SK-N-MC (cell line): ENCODE measurements at regions not wholly inside any gene's neighbourhood (a gene's known extent, or its start where the extent isn't known, plus 50 kb on each side); places are given as distances from the start of the nearest gene placed in this dataset.
A peak's percentile ranks its signal among the peaks of the same experiment; 100 is the strongest.

Source experiments
- DNase-seq: peaks from one replicate; pipeline ENCODE4 v3.0.0-alpha.2; 2011; ENCODE audit warnings: low read depth, low spot score
- H3K27ac ChIP-seq: fragments of 200-600 bp; sonication (generic); 2 replicates; pipeline ENCODE4 v1.5.1; 2016; ENCODE audit warnings: mixed run types
- H3K36me3 ChIP-seq: fragments of 200-600 bp; sonication (generic); 2 replicates; pipeline ENCODE4 v1.6.1; 2017; ENCODE audit warnings: antibody characterized with exemption, low read length, mixed read lengths; ENCODE audit not compliant: insufficient read depth
- H3K4me3 ChIP-seq: fragments of 200-600 bp; sonication (generic); 2 replicates; pipeline ENCODE4 v1.5.1; 2016
- H3K9ac ChIP-seq: fragments of 200-600 bp; sonication (generic); 2 replicates; pipeline ENCODE4 v1.8.0; 2017; ENCODE audit warnings: mixed run types, mixed read lengths; ENCODE audit not compliant: insufficient read length
- H3K9me3 ChIP-seq: fragments of 200-600 bp; sonication (generic); 2 replicates; pipeline ENCODE4 v1.6.1; 2017; ENCODE audit warnings: low read depth, mild to moderate bottlenecking, antibody characterized with exemption, low read length, moderate library complexity, mixed read lengths
- EZH2 ChIP-seq: fragments of 200-600 bp; sonication (generic); IDR thresholded peaks from one replicate; pipeline ENCODE4 v1.6.1; 2017; ENCODE audit warnings: antibody characterized with exemption
- FOXP2 ChIP-seq: optimal IDR thresholded peaks from 2 replicates; pipeline ENCODE3; 2011; ENCODE audit warnings: mild to moderate bottlenecking, moderate library complexity; ENCODE audit not compliant: insufficient read depth; ENCODE audit errors: extremely low read length, control extremely low read depth
- POLR2AphosphoS5 ChIP-seq: IDR thresholded peaks from 2 replicates; pipeline ENCODE4 v1.6.1; 2012; ENCODE audit warnings: mild to moderate bottlenecking, low read depth, low read length, borderline replicate concordance

- no peaks in the 10 kb centered on the region for H3K36me3 ChIP-seq
- no peak for DNase-seq
- TF ChIP-seq POLR2AphosphoS5 = no peak
- TF ChIP-seq EZH2 = no peak
- no peak for TF ChIP-seq FOXP2
- no peak overlapping the region for H3K4me3 ChIP-seq
- no peak overlapping the region for H3K27ac ChIP-seq
- no peak overlapping the region for H3K9ac ChIP-seq
- H3K9me3 ChIP-seq = no peaks in the 10 kb centered on the region
Measured at GRCh38 chr5:38639377-38640358, 83.2 kb upstream of the LIFR start.

DNA sequence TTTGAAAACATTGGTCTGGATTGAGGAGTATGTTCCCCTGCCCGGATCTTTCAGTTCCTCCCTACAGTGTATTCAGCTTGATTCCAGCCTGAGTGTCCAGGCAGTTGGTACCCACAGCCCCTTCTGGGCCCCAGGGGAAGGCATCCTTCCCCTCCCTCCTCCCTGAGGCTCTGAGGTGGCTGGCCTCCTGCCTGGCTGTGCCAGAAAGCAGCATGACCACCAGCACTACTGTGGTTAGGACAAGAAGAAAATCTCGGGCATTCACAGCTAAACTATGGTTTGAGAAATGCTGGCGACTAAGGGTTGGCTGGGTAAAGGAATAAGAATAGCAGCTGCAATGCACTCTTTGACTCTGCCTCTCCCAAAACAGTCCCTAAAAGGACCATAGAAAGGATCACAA lies 84.6 kb upstream of the LIFR start:
- DNase-seq = no peak
- H3K36me3 ChIP-seq = no peaks in the 10 kb centered on the region
- H3K9ac ChIP-seq = no peak overlapping the region
- TF ChIP-seq FOXP2 = no peak
- no peak for TF ChIP-seq POLR2AphosphoS5
- no peak for TF ChIP-seq EZH2
- no peaks in the 10 kb centered on the region for H3K9me3 ChIP-seq
- H3K27ac ChIP-seq = no peak overlapping the region
- H3K4me3 ChIP-seq = no peak overlapping the region

DNA sequence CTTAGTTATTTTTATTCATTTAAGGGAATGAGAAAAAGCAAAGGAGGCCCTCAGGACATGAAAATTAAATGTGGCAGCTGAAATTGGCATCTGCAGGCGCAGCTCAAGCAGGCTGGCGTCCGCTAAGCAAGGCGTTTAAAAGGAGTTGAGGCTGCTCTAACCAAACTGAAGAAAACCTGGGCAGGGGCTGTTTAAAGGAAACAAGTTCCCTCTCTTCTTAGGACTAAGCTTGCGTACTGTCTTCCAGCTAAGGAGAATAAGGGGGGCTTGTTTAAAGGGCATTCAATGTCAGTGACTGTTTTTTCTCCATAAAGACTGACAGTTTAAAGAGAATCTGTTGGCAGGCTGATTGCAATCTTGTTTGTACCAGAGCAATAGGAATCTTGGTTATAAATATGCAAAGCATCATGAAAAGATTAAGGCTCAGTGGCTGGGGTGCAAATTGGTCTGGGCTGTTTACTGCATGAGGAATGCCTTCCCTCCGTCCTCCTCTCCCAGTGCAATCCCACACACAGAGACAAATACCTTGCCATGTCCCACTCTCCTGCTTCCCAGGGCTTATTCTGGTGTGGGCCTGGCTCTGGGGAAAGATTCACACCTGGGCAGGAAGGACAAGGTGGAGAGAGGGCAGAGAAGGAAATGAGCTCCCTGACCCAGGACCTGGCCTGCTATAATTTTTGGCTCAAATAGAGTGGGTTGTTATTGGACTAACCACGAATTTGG lies 85.9 kb upstream of the LIFR start:
- no peaks in the 10 kb centered on the region for H3K9me3 ChIP-seq
- H3K27ac ChIP-seq = 0 out of 2 replicates have a peak overlapping the region, but pooled peaks have one; percentile 14
- DNase-seq = no peak

DNA sequence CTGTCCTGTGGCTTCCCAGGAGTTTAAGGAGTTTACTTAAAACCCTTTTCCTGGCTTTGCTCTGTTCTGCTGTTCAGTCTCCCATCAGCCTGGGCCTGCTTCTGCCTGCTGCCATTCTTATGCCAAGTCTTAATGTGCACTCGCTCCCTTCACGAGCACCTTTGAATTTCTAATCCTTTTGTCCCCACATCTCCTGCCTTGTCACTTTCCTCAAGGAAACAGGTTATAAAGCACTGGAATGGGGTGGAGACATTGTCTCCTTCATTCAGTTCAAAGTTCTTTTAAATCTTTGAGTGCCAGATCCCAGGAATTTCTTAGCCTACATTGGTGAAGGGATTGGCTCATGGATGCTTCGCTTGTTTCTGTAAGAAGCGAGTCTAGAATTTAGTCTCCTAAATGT lies 87.2 kb upstream of the LIFR start:
- no peak overlapping the region for H3K9ac ChIP-seq
- TF ChIP-seq FOXP2 (no peak), EZH2 (no peak), POLR2AphosphoS5 (no peak)
- H3K36me3 ChIP-seq = no peaks in the 10 kb centered on the region
- no peaks in the 10 kb centered on the region for H3K9me3 ChIP-seq
- no peak for DNase-seq
- no peak overlapping the region for H3K4me3 ChIP-seq
- H3K27ac ChIP-seq = no peak overlapping the region

More for the DNA sequence above, 85.9 kb upstream of the LIFR start:
- Histone ChIP-seq H3K4me3 (no peak overlapping the region), H3K36me3 (no peaks in the 10 kb centered on the region), H3K9ac (no peak overlapping the region)
- TF ChIP-seq FOXP2 (no peak), POLR2AphosphoS5 (no peak), EZH2 (no peak)

DNA sequence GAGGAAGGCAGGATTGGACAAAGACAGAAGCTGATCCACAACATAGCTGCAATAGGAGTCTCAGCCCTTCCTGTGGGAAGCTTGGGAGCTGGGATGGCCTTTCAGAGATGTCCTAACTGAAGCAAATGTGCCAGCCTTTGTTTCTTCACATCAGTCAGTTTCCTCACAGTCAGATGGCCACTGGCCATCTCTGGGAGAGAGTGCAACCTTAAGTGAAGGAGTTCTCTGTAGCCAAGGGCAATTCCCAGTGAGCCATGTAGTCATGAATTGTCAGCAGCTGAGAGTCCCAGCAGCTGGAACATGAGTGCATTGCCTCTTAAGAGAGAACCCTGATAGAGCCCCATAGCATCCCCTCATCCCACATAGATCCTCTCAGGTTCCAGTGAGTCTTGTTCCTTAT lies 89.1 kb upstream of the LIFR start:
- no peak for DNase-seq
- H3K36me3 ChIP-seq = no peaks in the 10 kb centered on the region
- H3K9me3 ChIP-seq = no peaks in the 10 kb centered on the region

DNA sequence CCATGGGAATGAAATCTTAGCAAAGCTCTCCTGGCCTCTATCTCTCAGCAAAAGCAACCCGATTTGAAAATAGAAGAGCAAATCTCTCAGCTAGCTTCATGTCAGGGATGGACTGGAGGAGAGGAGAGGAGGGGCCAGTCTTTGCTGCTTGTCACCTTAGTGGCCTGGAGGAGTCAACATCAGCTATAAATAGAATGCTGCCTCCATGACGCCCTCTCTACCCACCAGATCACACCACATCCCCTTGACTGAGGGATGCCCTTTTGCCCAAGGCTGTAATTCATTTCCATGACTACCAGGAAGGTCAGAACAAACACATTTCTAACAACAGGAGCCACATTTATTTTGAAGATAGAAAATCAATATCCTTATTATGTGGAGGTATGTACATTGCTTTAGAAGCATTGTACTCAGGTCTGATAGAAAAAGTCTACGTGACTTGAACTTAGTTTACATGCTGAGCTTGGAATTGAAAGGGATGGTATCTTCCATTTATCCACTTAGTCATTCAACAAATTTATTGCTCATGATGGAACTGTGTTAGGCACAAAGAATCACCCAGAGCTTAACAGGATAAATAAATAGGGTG lies 92.4 kb upstream of the LIFR start:
- Histone ChIP-seq H3K9ac (no peak overlapping the region), H3K9me3 (no peaks in the 10 kb centered on the region), H3K4me3 (no peak overlapping the region), H3K36me3 (no peaks in the 10 kb centered on the region), H3K27ac (no peak overlapping the region)
- DNase-seq = no peak
- TF ChIP-seq EZH2 (no peak), POLR2AphosphoS5 (no peak), FOXP2 (no peak)

More for the DNA sequence above, 89.1 kb upstream of the LIFR start:
- TF ChIP-seq POLR2AphosphoS5 (no peak), EZH2 (no peak), FOXP2 (no peak)
- Histone ChIP-seq H3K4me3 (no peak overlapping the region), H3K27ac (no peak overlapping the region), H3K9ac (no peak overlapping the region)

DNA sequence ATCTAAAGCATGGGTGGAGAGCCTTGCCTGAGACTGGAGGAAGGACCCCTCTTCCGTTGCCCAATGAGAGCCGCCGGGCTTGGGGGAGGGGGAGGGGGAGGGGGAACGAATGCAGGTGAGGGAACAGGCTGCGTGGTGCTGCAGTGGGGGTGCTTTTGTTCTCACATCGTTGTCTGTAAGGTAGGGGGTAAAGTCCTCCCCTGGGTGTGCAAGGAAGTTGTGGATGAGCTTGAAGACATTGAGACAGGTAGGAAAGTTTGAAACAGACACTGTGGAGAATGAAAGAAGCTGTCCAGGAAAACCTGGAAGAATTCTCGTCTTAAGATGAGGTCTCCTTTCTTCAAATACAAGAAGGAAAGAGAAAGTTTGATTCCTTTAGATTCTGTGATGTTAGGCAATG lies 94.1 kb upstream of the LIFR start:
- Histone ChIP-seq H3K4me3 (peak overlapping the region; percentile 10), H3K9ac (no peak overlapping the region), H3K27ac (no peak overlapping the region), H3K9me3 (no peaks in the 10 kb centered on the region), H3K36me3 (no peaks in the 10 kb centered on the region)
- no peak for DNase-seq
- TF ChIP-seq POLR2AphosphoS5 (no peak), EZH2 (no peak), FOXP2 (no peak)

GRCh38 chr5:38650946-38651345 lies 94.5 kb upstream of the LIFR start:
- H3K9ac ChIP-seq = no peak overlapping the region
- DNase-seq = no peak
- no peaks in the 10 kb centered on the region for H3K9me3 ChIP-seq
- peak overlapping the region; percentile 10 for H3K4me3 ChIP-seq
- H3K36me3 ChIP-seq = no peaks in the 10 kb centered on the region
- TF ChIP-seq POLR2AphosphoS5 (no peak), EZH2 (no peak), FOXP2 (no peak)
- H3K27ac ChIP-seq = no peak overlapping the region
